GM12878 (cell line): ENCODE measurements at regions not wholly inside any gene's neighbourhood (a gene's known extent, or its start where the extent isn't known, plus 50 kb on each side); places are given as distances from the start of the nearest gene placed in this dataset.
A peak's percentile ranks its signal among the peaks of the same experiment; 100 is the strongest.

Source experiments
- ATAC-seq: fragments of 200-7000 bp; cut with Tn5 transposase; 3 replicates; pipeline ENCODE4 v1.9.1; 2020; ENCODE audit warnings: mild to moderate bottlenecking, moderate library complexity
- BruUV-seq: library from RNA; stranded (reverse); fragments of 400-500 nt; replicated peaks from 2 replicates; lab custom pipeline; 2021; lab: Mats Ljungman, UMichigan
- CTCF ChIA-PET: fragments of 300-600 bp; sonication (Branson Sonifier 250); formaldehyde crosslinking; extraction: SDS; loops from one replicate; lab custom pipeline; 2021; ENCODE audit warnings: inconsistent platforms; lab: Yijun Ruan, JAX
- POLR2A ChIA-PET: fragments of 350-600 bp; formaldehyde crosslinking; extraction: SDS; loops from one replicate; lab custom pipeline; 2021; ENCODE audit warnings: inconsistent platforms; lab: Charles Lee
- RAD21 ChIA-PET: fragments of 300-600 bp; sonication (Branson Sonifier 250); formaldehyde crosslinking; loops from one replicate; lab custom pipeline; 2023; ENCODE audit warnings: antibody characterized with exemption; ENCODE audit not compliant: unreplicated experiment; lab: Charles Lee
- SMC1A ChIA-PET: fragments of 300-600 bp; sonication (Branson Sonifier 250); formaldehyde crosslinking; loops from one replicate; lab custom pipeline; 2023; ENCODE audit not compliant: unreplicated experiment, uncharacterized antibody; lab: Charles Lee
- DNase-seq: peaks from one replicate; pipeline ENCODE4 v3.0.0-alpha.2; 2011; ENCODE audit warnings: low read depth, low spot score
- FAIRE-seq: peaks from 3 replicates; lab custom pipeline; 2011; peaks lifted over from hg19 to GRCh38; lab: Jason Lieb, UNC
- H2AFZ ChIP-seq: 2 replicates; pipeline ENCODE4 v1.6.0; 2011; ENCODE audit warnings: low read depth, low read length, control low read depth; ENCODE audit not compliant: control insufficient read depth
- H3K27ac ChIP-seq: 2 replicates; pipeline ENCODE4 v1.5.1; 2011; ENCODE audit warnings: control low read depth; ENCODE audit not compliant: control insufficient read depth, insufficient read depth
- H3K27me3 ChIP-seq, 2 experiments: replicated peaks in 1 of 2; 2 replicates each; pipeline versions ENCODE4 v1.6.0 to v1.6.1; 2011; ENCODE audit warnings: low read length in 1 of 2; ENCODE audit not compliant: control insufficient read depth in 2 of 2, insufficient read depth in 2 of 2
- H3K36me3 ChIP-seq, 2 experiments: 2 replicates each; pipeline ENCODE4 v1.5.1; 2011; ENCODE audit warnings: low read length in 1 of 2; ENCODE audit not compliant: control insufficient read depth in 2 of 2, insufficient read depth in 2 of 2
- H3K4me1 ChIP-seq: 2 replicates; pipeline ENCODE4 v1.6.1; 2011; ENCODE audit warnings: mild to moderate bottlenecking, low read length, moderate library complexity, mixed read lengths; ENCODE audit not compliant: control insufficient read depth, insufficient read depth
- H3K4me2 ChIP-seq: 2 replicates; pipeline ENCODE4 v1.6.0; 2011; ENCODE audit warnings: control low read depth; ENCODE audit not compliant: control insufficient read depth, insufficient read depth
- H3K4me3 ChIP-seq: fragments of 200-600 bp; sonication (generic); 2 replicates; pipeline ENCODE4 v1.5.1; 2016
- H3K79me2 ChIP-seq: 2 replicates; pipeline ENCODE4 v1.6.0; 2011; ENCODE audit warnings: low read length; ENCODE audit not compliant: control insufficient read depth, insufficient read depth
- H3K9ac ChIP-seq: 2 replicates; pipeline ENCODE4 v1.8.0; 2011; ENCODE audit warnings: low read length, control low read depth, mixed read lengths; ENCODE audit not compliant: control insufficient read depth, insufficient read depth
- H3K9me3 ChIP-seq: replicated peaks from 3 replicates; pipeline ENCODE4 v1.5.1; 2011; ENCODE audit warnings: mild to moderate bottlenecking, low read length; ENCODE audit not compliant: control insufficient read depth, insufficient read depth
- H4K20me1 ChIP-seq: 2 replicates; pipeline ENCODE4 v1.6.0; 2011; ENCODE audit not compliant: control insufficient read depth, insufficient read depth
- ASH2L ChIP-seq: fragments of 300-600, 200-600 bp; sonication (generic); IDR thresholded peaks from 2 replicates; pipeline ENCODE4 v1.6.1; 2017; ENCODE audit warnings: low read depth, mild to moderate bottlenecking, borderline replicate concordance
- ATF7 ChIP-seq: fragments of 450-650 bp; IDR thresholded peaks from 2 replicates; pipeline ENCODE4 v1.6.1; 2016; ENCODE audit warnings: low read depth, mild to moderate bottlenecking
- BCLAF1 ChIP-seq: fragments of 450-650 bp; IDR thresholded peaks from 2 replicates; pipeline ENCODE4 v1.6.1; 2017; ENCODE audit warnings: antibody characterized with exemption, mild to moderate bottlenecking, moderate library complexity
- BRCA1 ChIP-seq: IDR thresholded peaks from 2 replicates; pipeline ENCODE4 v1.6.1; 2011; ENCODE audit warnings: low read depth, low read length, improper control_type of control experiment
- CBFB ChIP-seq: IDR thresholded peaks from 2 replicates; pipeline ENCODE4 v1.6.1; 2016; ENCODE audit warnings: antibody characterized with exemption, low read depth
- CBX3 ChIP-seq: fragments of 200-600 bp; sonication (generic); IDR thresholded peaks from 2 replicates; pipeline ENCODE4 v1.6.1; 2016; ENCODE audit warnings: low read depth, borderline replicate concordance
- CHD1 ChIP-seq: IDR thresholded peaks from 2 replicates; pipeline ENCODE4 v1.6.1; 2012; ENCODE audit warnings: low read depth, low read length, improper control_type of control experiment
- HDAC6 ChIP-seq: fragments of 200-600 bp; sonication (generic); IDR thresholded peaks from one replicate; pipeline ENCODE4 v1.8.0; 2017; ENCODE audit warnings: antibody characterized with exemption; ENCODE audit not compliant: unreplicated experiment
- HDGF ChIP-seq: fragments of 450-650 bp; IDR thresholded peaks from 2 replicates; pipeline ENCODE4 v1.6.1; 2016; ENCODE audit warnings: antibody characterized with exemption
- IRF3 ChIP-seq: fragments of 450-650 bp; IDR thresholded peaks from 2 replicates; pipeline ENCODE4 v1.6.1; 2014; ENCODE audit warnings: mild to moderate bottlenecking
- KDM1A ChIP-seq: fragments of 200-600 bp; sonication (generic); IDR thresholded peaks from 2 replicates; pipeline ENCODE4 v1.6.1; 2016; ENCODE audit warnings: borderline replicate concordance
- SP1 ChIP-seq: IDR thresholded peaks from one replicate; pipeline ENCODE4 v1.6.1; 2011; ENCODE audit warnings: low read depth, low read length
- ZNF24 ChIP-seq: fragments of 450-650 bp; IDR thresholded peaks from 2 replicates; pipeline ENCODE4 v1.6.1; 2017; ENCODE audit warnings: antibody characterized with exemption, mild to moderate bottlenecking
- WGBS: methylation state at CpG from one replicate; pipeline ENCODE4 v1.1.6; 2016; ENCODE audit warnings: low lambda C conversion rate; ENCODE audit not compliant: insufficient replicate concordance, insufficient coverage; ENCODE audit errors: missing lambda C conversion rate; 5-methylcytosine and 5-hydroxymethylcytosine counted together
- in situ Hi-C: fragments of 300-500 bp; cut with MboI; formaldehyde crosslinking; loops from 9 replicates; pipeline ENCODE4 v1.14.3; 2018; ENCODE audit warnings: mixed read lengths
- intact Hi-C: fragments of 100-400 bp; cut with micrococcal nuclease; formaldehyde crosslinking; loops from one replicate; pipeline ENCODE4 v1.14.2; 2022; ENCODE audit not compliant: unreplicated experiment

- Histone ChIP-seq H3K36me3 (no peaks in the 10 kb centered on the region), H3K27ac (no peak overlapping the region), H3K9ac (no peak overlapping the region), H3K27me3 (no peaks in the 10 kb centered on the region), H3K4me2 (no peak overlapping the region), H3K4me1 (no peaks in the 10 kb centered on the region), H2AFZ (no peak overlapping the region), H3K9me3 (no peaks in the 10 kb centered on the region), H4K20me1 (no peaks in the 10 kb centered on the region), H3K79me2 (no peaks in the 10 kb centered on the region), H3K4me3 (no peak overlapping the region)
- WGBS = 28% methylated on average over 12 of the region's 12 CpGs
- no TSS peak for BruUV-seq
- FAIRE-seq (no peak), DNase-seq (no peak), ATAC-seq (no peak)
- in situ Hi-C loops (loop anchor here (25.0 kb wide), 1 partner anchor 170 kb away; the partner anchor contains the start of gene GSE1), intact Hi-C loops (loop anchor here (1.0 to 10.0 kb wide), 2 partner anchors 113 to 168 kb away; no protein-coding TSS in a partner anchor)
- POLR2A ChIA-PET = no interaction called here
- TF ChIP-seq ZNF24 (peak; percentile 88), CHD1 (no peak)
- RAD21 ChIA-PET = interaction anchor here (0.5 to 1.0 kb wide), 3 partner anchors 168 to 379 kb away, joined by 3 read pairs; no protein-coding TSS in a partner anchor
- CTCF ChIA-PET = interaction anchor here (0.7 to 3.6 kb wide), 11 partner anchors 11 to 233 kb away, joined by 3 to 21 read pairs (median 3); no protein-coding TSS in a partner anchor
- SMC1A ChIA-PET = interaction anchor here (0.6 kb wide), 1 partner anchor 1714 kb away, joined by 3 read pairs; no protein-coding TSS in a partner anchor
Measured at GRCh38 chr16:85441890-85442670, 171.0 kb upstream of the GSE1 start.

GRCh38 chr16:85443116-85443515, 170.0 kb upstream of the GSE1 start:
- H3K4me2 ChIP-seq = no peak overlapping the region
- no peaks in the 10 kb centered on the region for H4K20me1 ChIP-seq
- no peak overlapping the region for H3K4me3 ChIP-seq
- FAIRE-seq (no peak), ATAC-seq (no peak), DNase-seq (no peak)
- no peak overlapping the region for H2AFZ ChIP-seq
- H3K79me2 ChIP-seq = no peaks in the 10 kb centered on the region
- H3K27me3 ChIP-seq = no peaks in the 10 kb centered on the region; a peak in 1 of 4 replicates
- peaks cover 10% of the 10 kb centered on the region for H3K4me1 ChIP-seq
- SMC1A ChIA-PET = no interaction called here
- H3K27ac ChIP-seq = no peak overlapping the region
- in situ Hi-C loops (loop anchor here (25.0 kb wide), 1 partner anchor 169 kb away; the partner anchor contains the start of gene GSE1), intact Hi-C loops (loop anchor here (10.0 kb wide), 1 partner anchor 112 kb away; no protein-coding TSS in a partner anchor)
- no peak overlapping the region for H3K9ac ChIP-seq
- POLR2A ChIA-PET = no interaction called here
- 56% methylated on average over 11 of the region's 11 CpGs for WGBS
- no peak for TF ChIP-seq CBX3
- no peak for TF ChIP-seq ASH2L
- TF ChIP-seq ATF7 = no peak
- TF ChIP-seq HDGF = no peak
- TF ChIP-seq CBFB = no peak
- no peak for TF ChIP-seq SP1
- TF ChIP-seq BCLAF1 = no peak
- TF ChIP-seq BRCA1 = no peak
- no peak for TF ChIP-seq IRF3
- no peak for TF ChIP-seq KDM1A
- TF ChIP-seq ZNF24 = no peak
- no peak for TF ChIP-seq HDAC6
- BruUV-seq = no TSS peak
- RAD21 ChIA-PET = no interaction called here
- CTCF ChIA-PET = interaction anchor here (0.6 to 3.6 kb wide), 4 partner anchors 12 to 173 kb away, joined by 3 to 21 read pairs (median 11); no protein-coding TSS in a partner anchor
- H3K36me3 ChIP-seq = no peaks in the 10 kb centered on the region
- no peaks in the 10 kb centered on the region for H3K9me3 ChIP-seq
